Tibial artery (tissue), 4 donors: ENCODE measurements at regions not wholly inside any gene's neighbourhood (a gene's known extent, or its start where the extent isn't known, plus 50 kb on each side); places are given as distances from the start of the nearest gene placed in this dataset.

Experiments
- DNase-seq, 2 donors: peaks; one replicate each; pipeline ENCODE4 v3.0.0-alpha.2; 2019
- H3K27ac ChIP-seq, 2 donors: fragments of 200-600 bp; sonication (generic) in 1 of 2; 1 replicate in 1 of 2; 2 replicates in 1 of 2; pipeline ENCODE4 v1.5.1; 2018 to 2019; ENCODE audit warnings: mild to moderate bottlenecking in 1 of 2
- H3K27me3 ChIP-seq, 2 donors: fragments of 200-600 bp; sonication (generic) in 1 of 2; one replicate each; pipeline versions ENCODE4 v1.5.1 to v1.6.0; 2016 to 2019
- H3K36me3 ChIP-seq, 3 donors: fragments of 200-600 bp; sonication (generic) in 2 of 3; one replicate each; pipeline ENCODE4 v1.5.1; 2016 to 2019; ENCODE audit warnings: mild to moderate bottlenecking in 2 of 3
- H3K4me1 ChIP-seq, 4 donors: fragments of 200-600 bp; sonication (generic) in 2 of 4; 1 replicate in 3 of 4; 2 replicates in 1 of 4; pipeline ENCODE4 v1.5.1; 2016 to 2019
- H3K4me3 ChIP-seq, 2 donors: fragments of 200-600 bp; sonication (generic) in 1 of 2; 1 replicate in 1 of 2; 2 replicates in 1 of 2; pipeline ENCODE4 v1.5.1; 2018 to 2019; ENCODE audit warnings: mild to moderate bottlenecking in 2 of 2
- H3K9me3 ChIP-seq, 3 donors: fragments of 200-600 bp; sonication (generic) in 1 of 3; one replicate each; pipeline ENCODE4 v1.5.1; 2016 to 2019
- CTCF ChIP-seq, 2 experiments: fragments of 200-600 bp in 1 of 2; fragments of 450-650 bp in 1 of 2; IDR thresholded peaks; one replicate each; pipeline ENCODE4 v1.5.1; 2017 to 2019; ENCODE audit warnings: antibody characterized with exemption in 2 of 2, mild to moderate bottlenecking in 1 of 2, moderate library complexity in 1 of 2
- intact Hi-C: fragments of 100-400 bp; cut with DNase I; formaldehyde crosslinking; loops from one replicate; pipeline ENCODE4 v1.15.0; 2023; ENCODE audit warnings: low total_unique reads

- intact Hi-C loops, result no loop called here
- no peaks in the 10 kb centered on the region for H3K4me1 ChIP-seq
- no peak overlapping the region for H3K4me3 ChIP-seq
- H3K36me3 ChIP-seq, result no peaks in the 10 kb centered on the region
- H3K9me3 ChIP-seq, result no peaks in the 10 kb centered on the region
- no peak for TF ChIP-seq CTCF (IDR thresholded peaks at IDR 0.05)
- no peak for DNase-seq
- H3K27me3 ChIP-seq, result no peaks in the 10 kb centered on the region
- no peak overlapping the region for H3K27ac ChIP-seq
Observed at GRCh38 chr12:127205781-127206555, 1061.0 kb upstream of the TMEM132C start.

- no peaks in the 10 kb centered on the region for H3K27me3 ChIP-seq
- no peaks in the 10 kb centered on the region for H3K36me3 ChIP-seq
- no peaks in the 10 kb centered on the region for H3K4me1 ChIP-seq
- DNase-seq, result no peak
- H3K9me3 ChIP-seq, result no peaks in the 10 kb centered on the region
- TF ChIP-seq CTCF (IDR thresholded peaks at IDR 0.05), result no peak
- H3K27ac ChIP-seq, result no peak overlapping the region
- no peak overlapping the region for H3K4me3 ChIP-seq
- intact Hi-C loops, result no loop called here
Observed at GRCh38 chr12:127209318-127209717, 1057.7 kb upstream of the TMEM132C start.

- Histone ChIP-seq H3K27me3 (no peaks in the 10 kb centered on the region), H3K4me1 (no peaks in the 10 kb centered on the region), H3K4me3 (no peak overlapping the region), H3K9me3 (no peaks in the 10 kb centered on the region), H3K36me3 (no peaks in the 10 kb centered on the region), H3K27ac (no peak overlapping the region)
- DNase-seq, result no peak
- intact Hi-C loops, result no loop called here
- no peak for TF ChIP-seq CTCF (IDR thresholded peaks at IDR 0.05)
Observed at GRCh38 chr12:127214186-127214585, 1052.8 kb upstream of the TMEM132C start.

- Histone ChIP-seq H3K9me3 (no peaks in the 10 kb centered on the region), H3K4me1 (no peaks in the 10 kb centered on the region), H3K36me3 (no peaks in the 10 kb centered on the region), H3K4me3 (no peak overlapping the region), H3K27me3 (no peaks in the 10 kb centered on the region), H3K27ac (no peak overlapping the region)
- no peak for DNase-seq
- no peak for TF ChIP-seq CTCF (IDR thresholded peaks at IDR 0.05)
- intact Hi-C loops, result loop anchor here (5.0 kb wide), 1 partner anchor 1324 kb away; no protein-coding TSS in a partner anchor
Observed at GRCh38 chr12:127223011-127223410, 1044.0 kb upstream of the TMEM132C start.

GRCh38 chr12:127223731-127224130 is 1043.2 kb upstream of the TMEM132C start:
- no peaks in the 10 kb centered on the region for H3K4me1 ChIP-seq
- intact Hi-C loops, result loop anchor here (5.0 kb wide), 1 partner anchor 1324 kb away; no protein-coding TSS in a partner anchor
- no peak overlapping the region for H3K27ac ChIP-seq
- H3K9me3 ChIP-seq, result no peaks in the 10 kb centered on the region
- no peaks in the 10 kb centered on the region for H3K27me3 ChIP-seq
- no peak for DNase-seq
- no peaks in the 10 kb centered on the region for H3K36me3 ChIP-seq
- TF ChIP-seq CTCF (IDR thresholded peaks at IDR 0.05), result no peak
- H3K4me3 ChIP-seq, result no peak overlapping the region
